ENCODE measurements at regions not wholly inside any gene's neighbourhood (a gene's known extent, or its start where the extent isn't known, plus 50 kb on each side); places are given as distances from the start of the nearest gene placed in this dataset.

DNA sequence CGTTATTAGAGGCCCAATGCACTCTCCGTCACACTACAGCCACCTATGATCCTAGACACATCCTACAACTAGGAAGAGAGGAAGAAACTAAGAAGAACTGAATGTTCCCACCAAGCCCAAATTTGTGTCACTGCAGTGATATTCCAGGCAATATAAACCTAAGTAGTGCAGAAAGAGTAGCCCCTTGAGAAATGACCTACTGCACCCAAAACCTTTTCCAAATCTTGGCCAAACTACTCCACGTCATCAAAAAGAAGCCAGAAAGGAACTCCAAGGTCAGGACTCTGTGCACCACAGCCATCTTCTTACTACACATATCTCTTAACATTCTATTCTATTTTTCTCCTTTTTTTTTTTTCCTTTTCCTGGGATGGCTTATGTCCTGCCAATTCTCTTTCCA lies 60.2 kb downstream of the ADAMTS1 start:
- Histone ChIP-seq H3K27ac (replicated peaks in 1 of 4) (peak overlapping the region; percentile 59 to 76 (median 74)), H3K9me3 (no peaks in the 10 kb centered on the region), H3K27me3 (no peaks in the 10 kb centered on the region), H3K4me3 (no peak overlapping the region), H3K36me3 (no peaks in the 10 kb centered on the region), H3K4me1 (peaks cover 23 to 45% (median 31%) of the 10 kb centered on the region in 4 donors)
- 90% methylated on average over 3 of the region's 3 CpGs for WGBS
- no peak for DNase-seq (ENCODE audit: extremely low spot score)
- intact Hi-C loops (cut with DNase I) = no loop called here
- TF ChIP-seq, protein P1, sequence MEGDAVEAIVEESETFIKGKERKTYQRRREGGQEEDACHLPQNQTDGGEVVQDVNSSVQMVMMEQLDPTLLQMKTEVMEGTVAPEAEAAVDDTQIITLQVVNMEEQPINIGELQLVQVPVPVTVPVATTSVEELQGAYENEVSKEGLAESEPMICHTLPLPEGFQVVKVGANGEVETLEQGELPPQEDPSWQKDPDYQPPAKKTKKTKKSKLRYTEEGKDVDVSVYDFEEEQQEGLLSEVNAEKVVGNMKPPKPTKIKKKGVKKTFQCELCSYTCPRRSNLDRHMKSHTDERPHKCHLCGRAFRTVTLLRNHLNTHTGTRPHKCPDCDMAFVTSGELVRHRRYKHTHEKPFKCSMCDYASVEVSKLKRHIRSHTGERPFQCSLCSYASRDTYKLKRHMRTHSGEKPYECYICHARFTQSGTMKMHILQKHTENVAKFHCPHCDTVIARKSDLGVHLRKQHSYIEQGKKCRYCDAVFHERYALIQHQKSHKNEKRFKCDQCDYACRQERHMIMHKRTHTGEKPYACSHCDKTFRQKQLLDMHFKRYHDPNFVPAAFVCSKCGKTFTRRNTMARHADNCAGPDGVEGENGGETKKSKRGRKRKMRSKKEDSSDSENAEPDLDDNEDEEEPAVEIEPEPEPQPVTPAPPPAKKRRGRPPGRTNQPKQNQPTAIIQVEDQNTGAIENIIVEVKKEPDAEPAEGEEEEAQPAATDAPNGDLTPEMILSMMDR (IDR thresholded peaks at IDR 0.05) = no peak
- TF ChIP-seq EP300 (IDR thresholded peaks at IDR 0.05) = peak; percentile 34
- TF ChIP-seq POLR2AphosphoS5 (IDR thresholded peaks at IDR 0.05) = peak; percentile 27 to 63

DNA sequence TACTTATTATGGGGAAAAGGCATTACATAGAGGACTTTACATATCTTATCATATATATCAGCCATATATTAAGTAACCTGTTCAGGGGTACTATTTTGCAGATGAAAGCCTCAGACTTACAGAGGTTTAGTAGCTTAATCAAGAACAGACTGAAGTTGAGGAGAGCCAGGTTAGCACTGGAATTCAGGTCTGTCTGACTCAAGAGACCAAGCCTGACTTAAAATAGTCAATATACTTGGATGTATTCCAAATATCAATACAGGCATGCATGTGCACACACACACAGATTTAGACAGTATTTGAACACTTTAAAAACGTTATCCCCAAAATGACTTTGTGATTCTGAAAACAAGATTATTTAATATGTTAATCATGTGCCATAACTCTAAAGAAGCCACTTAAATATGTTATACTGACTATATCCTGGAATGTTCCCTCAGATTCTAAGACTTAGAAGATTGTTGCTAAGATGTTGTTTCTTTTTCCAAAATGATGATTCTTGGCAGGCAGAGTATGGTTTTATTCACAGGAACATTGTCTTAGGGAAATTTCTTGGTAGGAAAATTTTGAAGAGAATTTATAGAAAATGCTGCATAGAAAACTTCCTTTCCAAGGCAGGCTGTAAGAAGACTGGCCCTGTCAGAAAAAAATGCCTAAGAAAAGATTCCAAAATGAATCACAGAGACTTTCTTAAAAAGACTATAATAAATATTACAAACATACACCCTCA lies 61.6 kb downstream of the ADAMTS1 start:
- DNase-seq (ENCODE audit: extremely low spot score) = peak; percentile 47
- no peak for TF ChIP-seq POLR2AphosphoS5 (IDR thresholded peaks at IDR 0.05)
- H3K9me3 ChIP-seq = no peaks in the 10 kb centered on the region
- 33% methylated on average over 1 of the region's 1 CpG for WGBS
- intact Hi-C loops (cut with DNase I) = no loop called here
- no peaks in the 10 kb centered on the region for H3K36me3 ChIP-seq
- H3K27ac ChIP-seq (replicated peaks in 1 of 4) = peak overlapping the region; percentile 59 to 76 (median 74)
- H3K4me1 ChIP-seq = peaks cover 23 to 45% (median 27%) of the 10 kb centered on the region in 4 donors
- no peaks in the 10 kb centered on the region for H3K27me3 ChIP-seq
- no peak overlapping the region for H3K4me3 ChIP-seq

DNA sequence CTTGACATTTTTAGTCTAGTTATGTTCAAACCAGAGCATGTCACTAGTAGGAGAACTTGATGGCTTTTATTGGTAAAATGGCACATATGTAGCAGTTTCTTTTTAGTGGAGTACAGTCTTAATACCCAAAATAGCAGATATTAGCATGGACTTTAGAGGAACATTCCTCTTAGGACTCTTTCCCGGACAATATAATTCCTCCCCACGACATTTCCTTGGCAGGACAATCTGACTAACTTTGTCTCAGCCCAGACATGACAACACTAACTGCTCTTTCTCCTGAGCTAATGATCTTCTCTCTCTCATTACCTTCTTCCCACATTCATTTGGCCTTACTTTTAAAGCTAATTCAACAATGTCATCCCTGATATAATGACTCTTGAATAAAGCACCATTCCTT lies 62.5 kb downstream of the ADAMTS1 start:
- Histone ChIP-seq H3K27me3 (no peaks in the 10 kb centered on the region), H3K36me3 (no peaks in the 10 kb centered on the region), H3K9me3 (no peaks in the 10 kb centered on the region), H3K4me3 (no peak overlapping the region), H3K4me1 (peaks cover 23 to 45% (median 27%) of the 10 kb centered on the region in 4 donors), H3K27ac (replicated peaks in 1 of 4) (peak overlapping the region; percentile 59 to 76 (median 74))
- WGBS = 29% methylated on average over 2 of the region's 2 CpGs
- no peak for DNase-seq (ENCODE audit: extremely low spot score)
- TF ChIP-seq EP300 (IDR thresholded peaks at IDR 0.05) (peak; percentile 16), POLR2AphosphoS5 (IDR thresholded peaks at IDR 0.05) (peak in 1 of 2 donors; percentile 5)
- TF ChIP-seq, protein P1 (IDR thresholded peaks at IDR 0.05) = no peak
- intact Hi-C loops (cut with DNase I) = no loop called here

DNA sequence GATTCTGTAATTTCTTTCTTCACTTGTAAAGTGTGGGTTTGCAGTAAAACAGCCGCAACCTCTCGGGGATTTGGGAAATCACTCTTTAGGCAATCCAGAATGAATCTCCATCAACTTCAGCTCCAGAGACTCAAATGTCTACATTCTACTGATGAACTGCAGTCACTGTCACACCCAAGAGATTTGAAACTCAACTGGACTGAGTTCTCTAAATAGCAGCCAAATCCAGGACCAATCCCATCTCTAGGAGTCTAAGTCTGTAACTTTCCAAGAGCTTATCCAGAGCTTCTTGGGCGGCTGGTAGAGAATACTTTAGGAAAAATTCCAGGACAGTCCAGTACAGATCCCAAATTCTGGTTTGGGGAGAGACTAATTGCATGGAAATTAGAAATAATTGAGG lies 62.9 kb downstream of the ADAMTS1 start:
- intact Hi-C loops (cut with DNase I) = no loop called here
- no peaks in the 10 kb centered on the region for H3K27me3 ChIP-seq
- H3K27ac ChIP-seq (replicated peaks in 1 of 4) = peak overlapping the region; percentile 59 to 76 (median 74)
- DNase-seq (ENCODE audit: extremely low spot score) = no peak
- no peak overlapping the region for H3K4me3 ChIP-seq
- no peaks in the 10 kb centered on the region for H3K9me3 ChIP-seq
- TF ChIP-seq, protein P1 (IDR thresholded peaks at IDR 0.05) = no peak
- TF ChIP-seq POLR2AphosphoS5 (IDR thresholded peaks at IDR 0.05) (peak; percentile 17 to 19), POLR2A (IDR thresholded peaks at IDR 0.05; ENCODE audit: low read depth) (no peak), EP300 (IDR thresholded peaks at IDR 0.05) (no peak)
- H3K4me1 ChIP-seq = peaks cover 23 to 45% (median 27%) of the 10 kb centered on the region in 4 donors
- H3K36me3 ChIP-seq = no peaks in the 10 kb centered on the region
- whole genome bisulfite sequencing = 67% methylated on average over 3 of the region's 3 CpGs

DNA sequence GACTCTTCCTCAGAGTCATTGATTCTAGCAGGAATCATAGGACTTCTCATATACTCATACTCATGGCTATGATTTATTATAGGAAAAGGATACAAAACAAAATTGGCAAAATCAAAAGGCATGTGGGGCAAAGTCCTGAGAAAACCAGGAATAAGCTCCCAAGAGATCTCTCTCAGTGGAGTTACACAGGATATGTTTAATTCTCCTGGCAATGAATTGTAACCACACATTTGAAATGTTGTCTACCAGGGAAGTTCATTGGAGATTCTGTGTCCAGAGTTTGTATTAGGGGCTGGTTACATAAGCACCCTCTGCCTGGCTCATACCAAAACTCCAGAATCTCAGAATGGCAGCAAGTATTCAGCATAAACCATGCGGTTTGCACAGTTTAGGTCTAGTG lies 63.9 kb downstream of the ADAMTS1 start:
- intact Hi-C loops (cut with DNase I) = no loop called here
- Histone ChIP-seq H3K9me3 (no peaks in the 10 kb centered on the region), H3K4me1 (peaks cover 23 to 45% (median 27%) of the 10 kb centered on the region in 4 donors), H3K27ac (replicated peaks in 1 of 4) (peak overlapping the region; percentile 59 to 76 (median 74)), H3K4me3 (no peak overlapping the region), H3K36me3 (no peaks in the 10 kb centered on the region), H3K27me3 (no peaks in the 10 kb centered on the region)
- WGBS = 100% methylated on average over 1 of the region's 1 CpG
- DNase-seq (ENCODE audit: extremely low spot score) = no peak
- TF ChIP-seq EP300 (IDR thresholded peaks at IDR 0.05) = no peak

DNA sequence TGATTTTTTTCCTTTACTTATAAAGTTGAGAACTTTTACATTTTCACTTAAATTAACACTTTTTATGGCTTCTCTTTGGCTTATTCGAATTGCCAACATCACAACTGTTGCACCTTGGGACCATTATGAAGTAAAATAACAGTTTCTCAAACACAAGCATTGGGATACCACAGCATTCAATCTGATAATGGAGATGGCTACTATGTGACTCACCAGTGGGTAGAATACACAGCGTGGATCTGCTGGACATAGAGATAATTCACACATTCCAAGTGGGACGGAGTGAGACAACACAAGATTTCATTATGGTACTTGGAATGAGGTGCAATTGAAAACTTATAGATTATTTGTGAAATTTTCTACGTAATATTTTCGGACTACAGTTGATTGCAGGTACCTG lies 68.0 kb downstream of the ADAMTS1 start:
- no peaks in the 10 kb centered on the region for H3K36me3 ChIP-seq
- TF ChIP-seq, protein P1 (IDR thresholded peaks at IDR 0.05) = no peak
- 90% methylated on average over 5 of the region's 5 CpGs for WGBS
- no peak overlapping the region for H3K4me3 ChIP-seq
- H3K27ac ChIP-seq (replicated peaks in 1 of 4) = no peak overlapping the region
- intact Hi-C loops (cut with DNase I) = loop anchor here (5.0 kb wide), 1 partner anchor 55 kb away; no protein-coding TSS in a partner anchor
- H3K4me1 ChIP-seq = peaks cover 0 to 8% (median 4%) of the 10 kb centered on the region in 4 donors
- no peaks in the 10 kb centered on the region for H3K27me3 ChIP-seq
- H3K9me3 ChIP-seq = no peaks in the 10 kb centered on the region
- no peak for DNase-seq (ENCODE audit: extremely low spot score)
